AG10803 (cell line): ENCODE measurements at regions not wholly inside any gene's neighbourhood (a gene's known extent, or its start where the extent isn't known, plus 50 kb on each side); places are given as distances from the start of the nearest gene placed in this dataset.
"Not testable (repeated sequence)": the region's sequence is repeated elsewhere in the genome, so short reads cannot be mapped to it uniquely, and the experiment has no call there.

Source experiments
- DNase-seq: peaks from one replicate; pipeline ENCODE4 v3.0.0; 2010; ENCODE audit warnings: low read depth
- H3K4me3 ChIP-seq: 2 replicates; pipeline ENCODE4 v1.5.1; 2011; ENCODE audit warnings: mild to moderate bottlenecking, low read length, control low read depth
- TF ChIP-seq, protein P1 (sequence below): conservative IDR thresholded peaks from 2 replicates; pipeline ENCODE4 v1.5.1; 2011; ENCODE audit warnings: mild to moderate bottlenecking, low read length, control low read depth, inconsistent platforms

DNA sequence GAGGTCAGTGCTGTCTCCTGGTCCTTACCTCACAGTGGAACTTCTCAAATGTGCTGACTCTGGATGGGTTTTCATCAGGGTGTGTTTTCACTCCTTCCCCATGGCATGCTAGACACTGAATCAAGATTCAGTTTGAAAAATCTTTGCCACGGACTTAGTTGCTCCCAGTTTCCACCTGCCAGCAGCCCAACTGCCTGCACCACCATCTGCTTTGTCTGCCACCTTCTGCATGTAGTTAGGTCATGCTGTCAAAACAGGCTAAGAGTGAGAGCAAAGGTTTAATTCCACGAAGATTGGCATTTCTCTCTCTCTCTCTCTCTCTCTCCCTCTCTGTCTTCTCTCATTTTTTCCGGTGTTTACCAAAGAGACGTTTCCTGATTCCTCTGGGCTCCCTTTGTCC, 258.0 kb upstream of the EDNRA start:
- no peak overlapping the region for H3K4me3 ChIP-seq

DNA sequence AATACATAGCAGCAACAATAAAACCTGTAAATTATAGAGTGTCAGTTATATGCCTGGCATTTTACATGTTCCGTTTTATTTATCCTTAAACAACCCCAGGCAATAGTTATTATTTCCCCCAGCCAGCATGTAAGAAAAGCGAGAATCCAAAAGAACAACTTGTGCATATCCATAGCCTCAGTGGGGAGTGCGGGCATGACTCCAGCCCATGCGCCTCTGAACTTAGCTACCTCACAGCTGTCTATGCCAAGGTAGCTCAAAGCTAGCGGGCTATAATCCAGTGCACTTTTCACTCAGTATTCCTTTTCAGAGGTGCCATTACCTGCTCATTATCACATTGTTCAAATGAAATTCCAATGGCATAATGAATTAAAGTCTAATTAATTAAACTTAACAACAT, 257.3 kb upstream of the EDNRA start:
- H3K4me3 ChIP-seq, result no peak overlapping the region
- DNase-seq, result no peak
- TF ChIP-seq, protein P1, sequence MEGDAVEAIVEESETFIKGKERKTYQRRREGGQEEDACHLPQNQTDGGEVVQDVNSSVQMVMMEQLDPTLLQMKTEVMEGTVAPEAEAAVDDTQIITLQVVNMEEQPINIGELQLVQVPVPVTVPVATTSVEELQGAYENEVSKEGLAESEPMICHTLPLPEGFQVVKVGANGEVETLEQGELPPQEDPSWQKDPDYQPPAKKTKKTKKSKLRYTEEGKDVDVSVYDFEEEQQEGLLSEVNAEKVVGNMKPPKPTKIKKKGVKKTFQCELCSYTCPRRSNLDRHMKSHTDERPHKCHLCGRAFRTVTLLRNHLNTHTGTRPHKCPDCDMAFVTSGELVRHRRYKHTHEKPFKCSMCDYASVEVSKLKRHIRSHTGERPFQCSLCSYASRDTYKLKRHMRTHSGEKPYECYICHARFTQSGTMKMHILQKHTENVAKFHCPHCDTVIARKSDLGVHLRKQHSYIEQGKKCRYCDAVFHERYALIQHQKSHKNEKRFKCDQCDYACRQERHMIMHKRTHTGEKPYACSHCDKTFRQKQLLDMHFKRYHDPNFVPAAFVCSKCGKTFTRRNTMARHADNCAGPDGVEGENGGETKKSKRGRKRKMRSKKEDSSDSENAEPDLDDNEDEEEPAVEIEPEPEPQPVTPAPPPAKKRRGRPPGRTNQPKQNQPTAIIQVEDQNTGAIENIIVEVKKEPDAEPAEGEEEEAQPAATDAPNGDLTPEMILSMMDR, result no peak

More for the DNA sequence above, 258.0 kb upstream of the EDNRA start:
- TF ChIP-seq, protein P1, result no peak
- no peak for DNase-seq

DNA sequence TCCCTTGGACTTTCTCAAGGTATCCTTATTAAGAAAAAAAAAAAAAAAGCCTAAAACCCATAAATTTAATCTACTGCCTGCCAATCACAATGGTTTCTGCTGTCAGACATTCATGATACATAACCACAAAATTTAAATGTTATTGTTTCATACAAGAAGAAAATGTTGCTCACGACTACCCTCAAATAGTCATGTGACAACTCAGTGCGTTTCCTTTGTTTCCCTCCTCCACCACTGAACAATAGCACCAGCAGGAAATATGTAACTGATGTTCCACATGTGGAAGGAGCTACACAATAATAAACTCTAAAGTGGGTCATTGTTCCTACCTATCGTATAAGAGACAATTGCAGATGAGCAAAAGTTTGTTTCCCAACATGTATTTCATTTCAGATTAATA, 244.1 kb upstream of the EDNRA start:
- DNase-seq, result no peak
- no peak overlapping the region for H3K4me3 ChIP-seq
- TF ChIP-seq, protein P1, result no peak

DNA sequence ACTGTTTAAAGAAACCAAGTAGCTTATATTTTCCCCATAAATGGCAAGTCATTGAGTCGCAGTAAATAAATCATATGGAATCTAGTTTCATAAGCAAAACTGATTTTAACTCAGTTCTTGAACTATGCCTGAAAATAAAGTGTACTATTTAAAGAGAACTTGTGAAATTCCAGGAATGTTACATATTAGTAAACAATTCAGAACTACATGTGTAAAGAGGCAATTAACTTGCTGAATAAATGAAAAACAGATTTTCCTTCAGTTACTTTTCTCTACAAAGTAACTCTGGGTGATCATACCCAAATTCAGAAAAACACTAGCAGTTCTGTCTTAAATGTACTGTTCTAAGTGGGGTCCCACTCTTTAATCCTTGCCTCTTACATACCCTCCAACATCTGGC, 236.1 kb upstream of the EDNRA start:
- H3K4me3 ChIP-seq, result no peak overlapping the region
- TF ChIP-seq, protein P1, result no peak
- DNase-seq, result peak; percentile 41

DNA sequence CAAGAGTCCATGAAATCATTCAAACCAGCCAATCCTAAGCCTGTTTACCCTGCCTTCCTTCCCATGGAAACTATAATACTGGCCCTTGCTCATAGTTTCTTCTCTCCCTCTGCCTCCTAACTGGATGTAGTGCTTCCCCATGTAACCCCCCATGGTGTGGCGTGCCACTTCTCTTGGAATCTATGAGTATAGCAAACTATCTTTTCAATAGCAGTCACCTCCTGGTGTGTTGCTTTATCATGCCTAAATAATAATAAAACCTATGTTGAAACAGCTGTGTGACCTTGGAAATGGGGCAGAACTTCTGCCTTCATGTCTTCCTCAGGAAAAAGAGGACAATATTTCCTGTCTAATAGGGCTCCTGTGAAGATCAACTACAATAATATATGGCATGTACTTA, 234.8 kb upstream of the EDNRA start:
- H3K4me3 ChIP-seq, result no peak overlapping the region
- TF ChIP-seq, protein P1, result no peak
- DNase-seq, result no peak

DNA sequence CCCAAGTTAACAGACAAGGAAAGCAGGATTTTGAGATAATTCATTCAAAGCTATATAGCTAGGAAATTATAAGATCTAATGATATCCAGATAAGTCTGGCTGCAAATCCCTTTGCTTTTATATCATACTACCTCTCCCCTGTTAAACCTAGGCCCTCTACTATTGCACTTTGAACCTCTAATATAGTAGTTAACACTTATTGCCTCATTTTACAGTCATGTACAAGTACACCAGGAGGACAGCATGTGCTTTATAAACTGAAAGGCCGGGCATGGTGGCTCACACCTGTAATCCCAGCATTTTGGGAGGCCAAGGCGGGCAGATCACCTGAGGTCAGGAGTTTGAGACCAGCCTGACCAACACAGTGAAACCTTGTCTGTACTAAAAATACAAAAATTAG, 234.4 kb upstream of the EDNRA start:
- not testable (repeated sequence) for H3K4me3 ChIP-seq, DNase-seq

DNA sequence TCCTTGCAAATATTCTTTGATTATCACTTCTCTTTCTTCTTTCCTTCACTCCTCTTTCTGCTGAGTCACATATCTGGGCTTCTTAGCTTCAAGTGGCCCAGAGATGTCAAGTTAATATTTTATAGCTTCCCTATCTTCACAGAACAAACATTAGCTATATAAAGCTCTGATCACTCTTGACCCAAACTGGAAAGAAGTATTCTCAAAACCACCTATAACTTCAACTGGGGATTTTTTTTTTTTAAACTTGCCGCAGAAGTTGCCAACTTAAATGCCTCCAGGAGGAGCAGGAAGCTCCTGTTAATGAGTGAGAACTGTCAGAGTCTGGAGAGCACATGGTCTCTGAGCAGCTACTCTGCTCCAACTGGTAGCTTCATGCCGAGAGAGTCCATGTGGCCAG, 233.3 kb upstream of the EDNRA start:
- no peak overlapping the region for H3K4me3 ChIP-seq
- TF ChIP-seq, protein P1, result no peak
- peak; percentile 11 for DNase-seq

DNA sequence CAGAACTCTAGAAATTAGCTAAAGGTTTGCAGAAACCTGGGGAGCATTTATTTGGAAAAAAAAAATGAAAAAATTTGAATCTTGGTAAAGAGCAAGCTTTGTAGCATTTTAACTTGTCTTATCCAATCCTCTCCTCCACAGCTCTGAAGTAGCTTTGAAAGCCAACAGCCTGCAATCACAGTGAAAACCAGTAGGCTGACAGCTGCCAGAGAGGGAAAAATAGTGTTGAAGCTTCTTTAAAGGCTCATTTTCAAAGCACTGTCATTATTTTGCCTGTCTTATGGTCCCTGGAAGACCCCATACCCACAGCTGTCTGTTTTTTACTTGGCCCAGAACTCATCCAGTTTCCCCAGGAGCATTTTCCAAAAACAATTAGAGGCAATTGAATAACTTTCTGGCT, 230.8 kb upstream of the EDNRA start:
- DNase-seq, result no peak
- no peak overlapping the region for H3K4me3 ChIP-seq
- TF ChIP-seq, protein P1, result no peak

DNA sequence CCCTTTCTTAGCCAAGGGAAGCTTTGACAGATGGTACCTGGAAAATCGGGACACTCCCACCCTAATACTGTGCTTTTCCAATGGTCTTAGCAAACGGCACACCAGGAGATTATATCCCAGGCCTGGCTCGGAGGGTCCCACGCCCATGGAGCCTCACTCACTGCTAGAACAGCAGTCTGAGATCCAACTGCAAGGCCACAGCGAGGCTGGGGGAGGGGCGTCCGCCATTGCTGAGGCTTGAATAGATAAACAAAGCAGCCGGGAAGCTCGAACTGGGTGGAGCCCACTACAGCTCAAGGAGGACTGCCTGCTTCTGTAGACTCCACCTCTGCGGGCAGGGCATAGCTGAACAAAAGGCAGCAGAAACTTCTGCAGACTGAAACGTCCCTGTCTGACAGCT, 225.6 kb upstream of the EDNRA start:
- not testable (repeated sequence) for DNase-seq, H3K4me3 ChIP-seq

DNA sequence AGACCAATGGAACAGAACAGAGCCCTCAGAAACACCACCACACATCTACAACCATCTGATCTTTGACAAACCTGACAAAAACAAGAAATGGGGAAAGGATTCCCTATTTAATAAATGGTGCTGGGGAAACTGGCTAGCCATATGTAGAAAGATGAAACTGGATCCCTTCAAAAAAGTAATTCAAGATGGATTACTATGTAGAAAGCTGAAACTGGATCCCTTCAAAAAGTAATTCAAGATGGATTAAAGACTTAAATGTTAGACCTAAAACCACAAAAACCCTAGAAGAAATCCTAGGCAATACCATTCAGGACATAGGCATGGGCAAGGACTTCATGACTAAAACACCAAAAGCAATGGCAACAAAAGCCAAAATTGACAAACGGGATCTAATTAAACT, 221.6 kb upstream of the EDNRA start:
- not testable (repeated sequence) for DNase-seq, H3K4me3 ChIP-seq
